Left kidney (tissue), 1 donor: ENCODE measurements at regions not wholly inside any gene's neighbourhood (a gene's known extent, or its start where the extent isn't known, plus 50 kb on each side); places are given as distances from the start of the nearest gene placed in this dataset.

ENCODE experiments used
- DNase-seq: peaks from one replicate; pipeline ENCODE4 v3.0.0-alpha.2; 2013

DNA sequence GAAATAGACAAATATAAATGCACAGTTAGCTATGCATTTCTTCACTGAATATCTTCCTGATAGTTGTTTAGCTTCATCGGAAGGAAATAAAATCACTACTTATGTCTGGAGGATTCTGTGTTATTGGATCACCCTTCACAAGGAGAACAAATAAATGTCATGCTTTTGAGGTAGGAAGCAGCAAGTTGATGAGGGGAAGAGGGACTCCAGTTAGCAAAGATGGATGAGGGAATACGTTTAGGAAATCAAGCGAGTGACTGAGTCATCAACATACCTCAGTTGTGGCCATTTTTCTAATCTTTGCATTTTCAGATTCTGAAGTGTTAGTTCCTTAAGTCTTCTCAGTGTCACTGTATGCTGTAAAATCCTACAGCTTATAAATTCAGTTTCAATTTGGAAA, 456.2 kb downstream of the EPHA4 start:
- no peak for DNase-seq

DNA sequence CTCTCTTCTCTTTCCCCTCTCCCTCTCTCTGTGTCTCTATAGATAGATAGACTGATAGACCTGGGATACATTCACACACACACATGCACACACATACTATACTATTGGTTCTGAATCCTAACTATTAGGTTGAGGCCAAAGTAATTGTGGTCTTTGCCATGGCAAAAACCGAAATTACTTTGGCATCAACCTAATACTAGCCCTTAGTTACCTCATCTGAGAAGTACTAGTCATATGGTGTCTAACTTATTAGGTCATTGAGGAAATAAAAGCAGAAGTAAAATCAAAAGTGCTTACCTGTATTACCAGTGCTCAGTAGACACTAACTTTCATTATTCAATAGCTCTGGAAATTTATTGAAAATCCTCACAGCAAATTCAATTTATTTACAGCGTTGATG, 451.5 kb downstream of the EPHA4 start:
- DNase-seq: no peak

- no peak for DNase-seq
Measured at GRCh38 chr2:221123396-221123795, 448.7 kb downstream of the EPHA4 start.

GRCh38 chr2:221124532-221125240, 447.4 kb downstream of the EPHA4 start:
- DNase-seq: no peak

- no peak for DNase-seq
Measured at GRCh38 chr2:221125691-221126090, 446.4 kb downstream of the EPHA4 start.

DNA sequence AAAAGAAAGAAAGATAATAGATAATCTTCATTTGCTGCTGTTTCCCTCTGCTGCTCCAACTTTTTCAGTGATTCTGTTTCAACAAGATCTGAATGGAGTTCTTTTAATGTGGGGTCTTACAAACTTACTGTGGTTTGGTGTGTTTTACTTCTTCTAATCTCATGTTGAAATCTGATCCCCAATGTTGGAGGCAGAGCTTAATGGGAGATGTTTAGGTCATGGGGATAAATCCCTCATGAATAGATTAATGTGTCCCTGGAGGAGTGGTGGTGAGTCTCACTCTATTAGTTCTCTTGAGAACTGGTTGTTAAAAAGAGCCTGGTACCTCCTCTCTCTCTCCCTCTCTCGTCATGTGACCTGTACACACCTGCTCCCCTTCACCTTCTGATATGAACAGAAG, 442.4 kb downstream of the EPHA4 start:
- no peak for DNase-seq

GRCh38 chr2:221130431-221130830, 441.7 kb downstream of the EPHA4 start:
- no peak for DNase-seq

- DNase-seq: no peak
Measured at GRCh38 chr2:221133941-221134340, 438.2 kb downstream of the EPHA4 start.

GRCh38 chr2:221134718-221135117, 437.4 kb downstream of the EPHA4 start:
- no peak for DNase-seq

DNA sequence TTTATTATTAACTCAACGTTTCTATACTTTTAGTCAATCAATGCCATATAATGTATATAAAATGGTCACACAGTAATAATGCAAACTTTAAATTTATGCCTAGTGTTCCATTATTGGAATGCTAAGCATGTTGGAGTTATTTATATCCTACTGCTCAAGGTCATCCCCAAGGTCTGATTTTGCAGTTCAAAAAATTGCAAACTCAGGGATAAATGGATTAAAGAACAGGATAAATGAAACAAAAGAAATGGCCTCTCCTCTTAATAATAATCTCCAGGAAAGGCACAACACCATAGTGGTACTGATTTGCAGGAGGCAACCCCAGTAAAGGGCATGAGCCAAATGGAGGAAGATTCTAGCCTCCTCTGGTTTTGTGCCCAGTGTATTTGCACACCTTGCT, 436.4 kb downstream of the EPHA4 start:
- no peak for DNase-seq

DNA sequence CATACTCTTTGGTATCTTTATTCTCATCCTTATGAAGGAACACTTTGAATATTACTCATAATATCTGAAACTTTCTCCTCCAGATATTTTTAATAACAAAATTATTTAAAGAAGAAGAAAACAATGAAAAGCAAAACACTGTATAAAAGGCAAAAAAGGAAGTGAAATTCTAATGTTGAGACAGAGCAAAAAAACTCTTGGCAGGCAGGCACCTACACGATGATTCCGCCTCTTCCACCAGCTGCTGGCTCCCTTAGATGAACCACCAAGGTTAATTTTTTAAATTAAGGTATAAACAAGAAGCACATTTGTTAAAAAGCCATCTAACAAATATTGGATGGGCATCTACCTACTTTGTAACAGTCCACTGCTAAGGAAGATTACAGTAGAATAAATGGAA, 434.7 kb downstream of the EPHA4 start:
- no peak for DNase-seq

- DNase-seq: no peak
Measured at GRCh38 chr2:221142341-221142740, 429.8 kb downstream of the EPHA4 start.

DNA sequence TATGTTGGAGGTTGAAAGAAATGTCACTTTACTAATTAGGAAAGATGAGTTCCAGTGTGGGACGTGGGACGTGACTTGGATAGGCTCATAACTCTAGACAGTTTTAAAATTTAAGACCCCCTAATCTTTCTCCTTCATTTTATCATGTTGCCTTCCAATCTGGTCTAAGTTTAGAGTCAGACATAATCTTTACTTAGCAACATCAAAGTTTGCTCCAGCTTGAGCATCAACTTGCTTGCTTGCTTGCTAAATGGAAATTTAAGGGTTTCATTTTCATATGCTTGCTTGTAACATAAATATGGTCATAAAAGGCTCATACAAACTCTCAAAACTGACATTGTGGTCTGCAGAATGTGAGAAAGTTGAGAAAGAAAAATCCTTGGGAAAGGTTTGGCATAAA, 428.9 kb downstream of the EPHA4 start:
- no peak for DNase-seq

- DNase-seq: no peak
Measured at GRCh38 chr2:221144909-221145308, 427.2 kb downstream of the EPHA4 start.

GRCh38 chr2:221145396-221145795, 426.7 kb downstream of the EPHA4 start:
- no peak for DNase-seq

DNA sequence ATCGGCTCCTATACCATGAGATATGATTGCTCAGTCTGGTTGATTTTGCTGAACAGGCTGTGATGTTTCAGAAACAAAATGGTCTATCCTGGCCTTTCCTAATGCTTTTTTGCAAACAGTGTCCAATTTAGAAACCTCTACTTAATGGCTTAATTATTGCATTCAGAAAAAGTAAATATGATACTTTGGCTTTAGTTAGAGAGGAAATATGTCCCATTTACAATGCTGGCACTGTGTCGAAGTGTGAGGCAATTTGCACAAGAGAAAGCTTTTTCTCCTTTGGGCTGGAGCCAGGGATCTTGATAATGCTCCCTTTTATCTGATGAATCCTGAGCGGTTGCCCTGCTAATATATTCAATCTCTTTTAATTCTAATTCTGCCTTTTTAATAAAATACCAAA, 418.9 kb downstream of the EPHA4 start:
- DNase-seq: no peak

GRCh38 chr2:221154176-221154575, 417.9 kb downstream of the EPHA4 start:
- no peak for DNase-seq

- DNase-seq: no peak
Measured at GRCh38 chr2:221156062-221156734, 415.9 kb downstream of the EPHA4 start.

DNA sequence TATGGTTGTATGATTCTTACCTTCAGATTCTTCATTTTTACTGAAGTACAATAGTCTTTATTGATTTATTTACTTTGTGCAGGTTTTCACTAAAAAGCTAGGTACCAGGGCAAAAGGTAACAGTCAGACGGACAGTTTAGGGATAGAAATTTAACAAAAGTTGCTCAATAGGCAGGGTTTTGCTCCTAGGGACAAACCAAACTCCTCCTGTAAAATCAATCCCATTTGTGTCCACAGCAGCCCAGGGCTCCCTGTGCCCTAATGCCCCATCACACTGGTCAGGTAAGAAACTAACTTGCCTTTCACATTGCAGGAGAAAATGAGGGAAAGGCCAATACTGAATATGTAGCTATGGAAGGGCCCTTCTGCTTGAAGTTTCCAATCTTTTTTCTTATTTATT, 410.9 kb downstream of the EPHA4 start:
- no peak for DNase-seq

DNA sequence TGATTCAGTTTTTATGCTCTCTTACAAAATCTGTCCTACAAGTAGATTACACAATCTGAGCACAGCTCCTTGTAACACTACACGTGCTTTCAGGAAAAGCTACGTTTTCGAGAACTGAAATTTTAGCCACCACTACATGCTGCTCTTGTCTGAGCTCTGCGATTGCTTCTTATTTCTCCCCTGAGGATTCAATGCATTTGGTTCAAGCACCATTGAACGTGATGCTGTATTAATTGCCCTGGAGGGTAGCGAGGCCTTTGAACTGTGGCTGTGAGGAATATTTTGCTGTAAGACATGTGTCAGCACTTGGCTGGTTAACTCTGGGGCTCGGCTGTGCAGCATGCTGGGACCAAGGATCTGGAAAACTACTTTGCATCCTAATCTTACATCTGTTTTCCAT, 405.8 kb downstream of the EPHA4 start:
- no peak for DNase-seq

DNA sequence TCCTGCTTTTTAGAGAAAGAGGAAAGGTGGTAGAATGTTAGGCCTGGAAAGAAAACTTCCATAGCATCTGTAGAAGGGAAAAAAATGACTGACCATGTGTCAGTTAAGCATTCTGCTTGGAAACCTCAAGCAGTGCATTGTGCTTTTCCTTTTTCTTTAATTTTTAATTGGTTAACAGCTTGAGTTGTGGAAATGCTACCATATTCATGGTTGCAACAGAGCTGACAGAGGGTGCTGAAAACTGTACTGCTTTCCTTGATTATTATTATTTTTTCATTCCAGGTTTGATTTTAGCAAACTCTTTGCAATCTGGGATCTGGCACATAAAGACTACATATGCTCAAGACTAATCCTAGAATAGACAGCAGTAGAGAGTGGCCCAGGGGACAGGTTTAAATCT, 404.5 kb downstream of the EPHA4 start:
- no peak for DNase-seq

DNA sequence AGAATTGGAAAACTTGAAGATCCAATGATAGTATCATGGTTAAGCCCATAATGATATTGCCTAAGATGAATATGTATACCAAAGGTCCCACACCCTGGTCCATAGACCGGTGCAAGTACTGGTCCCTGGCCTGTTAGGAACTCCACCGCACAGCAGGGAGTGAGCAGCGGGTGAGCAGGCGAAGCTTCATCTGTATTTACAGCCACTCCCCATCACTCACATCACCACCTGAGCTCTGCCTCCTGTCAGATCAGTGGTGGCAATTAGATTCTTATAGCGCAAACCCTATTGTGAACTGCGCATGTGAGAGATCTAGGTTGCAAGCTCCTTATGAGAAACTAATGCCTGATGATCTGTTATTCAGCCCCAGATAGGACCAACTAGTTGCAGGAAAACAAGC, 402.4 kb downstream of the EPHA4 start:
- DNase-seq: no peak

DNA sequence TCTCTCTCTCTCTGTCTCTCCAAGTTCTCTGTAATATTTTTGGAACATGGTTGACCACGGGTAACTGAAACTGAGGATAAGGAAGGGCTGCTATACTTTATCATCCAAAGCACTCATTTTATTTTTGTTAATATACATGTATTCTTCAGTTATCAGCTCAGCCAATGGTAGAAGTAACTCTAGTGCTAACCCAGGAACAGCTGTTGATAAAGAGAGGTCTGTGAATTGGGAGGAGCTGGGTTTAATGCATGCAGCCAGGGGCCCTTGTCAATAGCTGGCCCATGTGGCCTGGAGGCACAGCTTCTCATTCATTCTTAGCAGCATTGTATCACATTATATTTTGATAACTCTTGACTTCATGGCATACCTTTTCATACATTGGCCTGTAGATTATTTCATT, 401.6 kb downstream of the EPHA4 start:
- no peak for DNase-seq

- DNase-seq: no peak
Measured at GRCh38 chr2:221176667-221177066, 395.4 kb downstream of the EPHA4 start.
